ENCODE measurements at regions not wholly inside any gene's neighbourhood (a gene's known extent, or its start where the extent isn't known, plus 50 kb on each side); places are given as distances from the start of the nearest gene placed in this dataset.

DNA sequence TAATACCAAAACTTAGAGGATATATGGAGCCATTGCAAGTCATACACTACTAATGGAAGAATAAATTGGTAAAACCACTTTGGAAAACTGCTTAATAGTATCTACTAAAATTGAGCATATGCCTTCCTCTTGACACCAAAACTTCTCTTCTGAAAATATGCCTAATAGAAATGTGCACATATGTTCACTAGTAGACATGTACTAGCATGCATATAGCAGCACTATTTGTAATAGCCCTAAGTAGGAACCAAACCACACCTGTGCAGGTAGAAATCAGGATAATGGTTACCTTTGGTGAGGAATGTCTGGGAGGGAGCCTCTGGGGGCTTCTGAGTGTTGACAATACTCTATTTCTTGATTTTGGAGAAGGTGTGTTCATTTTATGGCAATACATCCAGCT, 424.8 kb upstream of the BTBD3 start:
- Histone ChIP-seq H2AFZ (ENCODE audit: low read length) (no peak overlapping the region), H3K4me2 (ENCODE audit: low read depth, low read length) (no peak overlapping the region), H3K4me1 (ENCODE audit: insufficient read depth, low read length) (no peaks in the 10 kb centered on the region), H3K4me3 (replicated peaks in 1 of 3; ENCODE audit: insufficient read depth in 1 of 3, low read depth in 2 of 3, low read length in 3 of 3) (no peak overlapping the region), H3K79me2 (ENCODE audit: insufficient read depth, low read length) (no peaks in the 10 kb centered on the region), H3K36me3 (replicated peaks in 1 of 2; ENCODE audit: control insufficient read depth in 1 of 2, insufficient read depth in 2 of 2, low read length in 2 of 2) (no peaks in the 10 kb centered on the region), H3K27ac (ENCODE audit: extremely low read length, insufficient read depth, low read length) (no peak overlapping the region), H3K9me3 (ENCODE audit: low read length) (peaks cover 14% of the 10 kb centered on the region; the same call in 1 of the 2 replicates), H3K9ac (ENCODE audit: insufficient read depth, low read depth, low read length) (no peak overlapping the region), H3K27me3 (ENCODE audit: control insufficient read depth in 1 of 2, insufficient read depth in 2 of 2, low read length in 2 of 2) (no peaks in the 10 kb centered on the region), H4K20me1 (ENCODE audit: insufficient read depth, low read length) (no peaks in the 10 kb centered on the region)
- in situ Hi-C loops (cut with HindIII; ENCODE audit: extremely low pct_ligation_motif_present, low pct_unique_long_range_greater_than_20kb) (no loop called here), intact Hi-C loops (cut with micrococcal nuclease; ENCODE audit: unreplicated experiment) (no loop called here)
- CTCF ChIA-PET (ENCODE audit: low intra/inter-chr PET ratio, low total read pairs) = no interaction called here
- no peak for ATAC-seq
- FAIRE-seq = no peak
- TF ChIP-seq ZNF274 (CRISPR knock-in tag; IDR thresholded peaks at IDR 0.05) (no peak), ZNF75D (CRISPR knock-in tag; IDR thresholded peaks at IDR 0.05; ENCODE audit: borderline replicate concordance) (no peak), HOXA3 (CRISPR knock-in tag; IDR thresholded peaks at IDR 0.05) (no peak), RAD51 (IDR thresholded peaks at IDR 0.05; ENCODE audit: borderline replicate concordance) (no peak)
- TF ChIP-seq, protein P1, sequence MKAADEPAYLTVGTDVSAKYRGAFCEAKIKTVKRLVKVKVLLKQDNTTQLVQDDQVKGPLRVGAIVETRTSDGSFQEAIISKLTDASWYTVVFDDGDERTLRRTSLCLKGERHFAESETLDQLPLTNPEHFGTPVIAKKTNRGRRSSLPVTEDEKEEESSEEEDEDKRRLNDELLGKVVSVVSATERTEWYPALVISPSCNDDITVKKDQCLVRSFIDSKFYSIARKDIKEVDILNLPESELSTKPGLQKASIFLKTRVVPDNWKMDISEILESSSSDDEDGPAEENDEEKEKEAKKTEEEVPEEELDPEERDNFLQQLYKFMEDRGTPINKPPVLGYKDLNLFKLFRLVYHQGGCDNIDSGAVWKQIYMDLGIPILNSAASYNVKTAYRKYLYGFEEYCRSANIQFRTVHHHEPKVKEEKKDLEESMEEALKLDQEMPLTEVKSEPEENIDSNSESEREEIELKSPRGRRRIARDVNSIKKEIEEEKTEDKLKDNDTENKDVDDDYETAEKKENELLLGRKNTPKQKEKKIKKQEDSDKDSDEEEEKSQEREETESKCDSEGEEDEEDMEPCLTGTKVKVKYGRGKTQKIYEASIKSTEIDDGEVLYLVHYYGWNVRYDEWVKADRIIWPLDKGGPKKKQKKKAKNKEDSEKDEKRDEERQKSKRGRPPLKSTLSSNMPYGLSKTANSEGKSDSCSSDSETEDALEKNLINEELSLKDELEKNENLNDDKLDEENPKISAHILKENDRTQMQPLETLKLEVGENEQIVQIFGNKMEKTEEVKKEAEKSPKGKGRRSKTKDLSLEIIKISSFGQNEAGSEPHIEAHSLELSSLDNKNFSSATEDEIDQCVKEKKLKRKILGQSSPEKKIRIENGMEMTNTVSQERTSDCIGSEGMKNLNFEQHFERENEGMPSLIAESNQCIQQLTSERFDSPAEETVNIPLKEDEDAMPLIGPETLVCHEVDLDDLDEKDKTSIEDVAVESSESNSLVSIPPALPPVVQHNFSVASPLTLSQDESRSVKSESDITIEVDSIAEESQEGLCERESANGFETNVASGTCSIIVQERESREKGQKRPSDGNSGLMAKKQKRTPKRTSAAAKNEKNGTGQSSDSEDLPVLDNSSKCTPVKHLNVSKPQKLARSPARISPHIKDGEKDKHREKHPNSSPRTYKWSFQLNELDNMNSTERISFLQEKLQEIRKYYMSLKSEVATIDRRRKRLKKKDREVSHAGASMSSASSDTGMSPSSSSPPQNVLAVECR (CRISPR knock-in tag; IDR thresholded peaks at IDR 0.05; ENCODE audit: borderline replicate concordance) = no peak
- TF ChIP-seq, protein P2, sequence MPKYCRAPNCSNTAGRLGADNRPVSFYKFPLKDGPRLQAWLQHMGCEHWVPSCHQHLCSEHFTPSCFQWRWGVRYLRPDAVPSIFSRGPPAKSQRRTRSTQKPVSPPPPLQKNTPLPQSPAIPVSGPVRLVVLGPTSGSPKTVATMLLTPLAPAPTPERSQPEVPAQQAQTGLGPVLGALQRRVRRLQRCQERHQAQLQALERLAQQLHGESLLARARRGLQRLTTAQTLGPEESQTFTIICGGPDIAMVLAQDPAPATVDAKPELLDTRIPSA (CRISPR knock-in tag; IDR thresholded peaks at IDR 0.05; ENCODE audit: borderline replicate concordance) = no peak
- TF ChIP-seq, protein P3, sequence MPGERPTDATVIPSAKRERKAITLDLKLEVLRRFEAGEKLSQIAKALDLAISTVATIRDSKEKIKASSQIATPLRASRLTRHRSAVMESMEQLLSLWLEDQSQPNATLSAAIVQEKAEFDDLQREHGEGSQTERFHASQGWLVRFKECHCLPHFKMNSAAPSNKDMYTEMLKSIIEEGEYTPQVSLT (CRISPR knock-in tag; IDR thresholded peaks at IDR 0.05; ENCODE audit: borderline replicate concordance, low read depth) = no peak
- TF ChIP-seq, protein P4, sequence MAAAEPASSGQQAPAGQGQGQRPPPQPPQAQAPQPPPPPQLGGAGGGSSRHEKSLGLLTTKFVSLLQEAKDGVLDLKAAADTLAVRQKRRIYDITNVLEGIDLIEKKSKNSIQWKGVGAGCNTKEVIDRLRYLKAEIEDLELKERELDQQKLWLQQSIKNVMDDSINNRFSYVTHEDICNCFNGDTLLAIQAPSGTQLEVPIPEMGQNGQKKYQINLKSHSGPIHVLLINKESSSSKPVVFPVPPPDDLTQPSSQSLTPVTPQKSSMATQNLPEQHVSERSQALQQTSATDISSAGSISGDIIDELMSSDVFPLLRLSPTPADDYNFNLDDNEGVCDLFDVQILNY (CRISPR knock-in tag; conservative IDR thresholded peaks at IDR 0.05) = no peak
- POLR2A ChIA-PET = no interaction called here
- DNase-seq (ENCODE audit: low spot score) = no peak
- no TSS peak for BruUV-seq (replicated peaks)
